ENCODE measurements at regions not wholly inside any gene's neighbourhood (a gene's known extent, or its start where the extent isn't known, plus 50 kb on each side); places are given as distances from the start of the nearest gene placed in this dataset.

GRCh38 chr2:199130501-199130900 is 327.2 kb downstream of the SATB2 start:
- TF ChIP-seq POLR2AphosphoS5 (IDR thresholded peaks at IDR 0.05; ENCODE audit: low read depth, low read length): no peak
- TF ChIP-seq POLR2A (IDR thresholded peaks at IDR 0.05; ENCODE audit: low read depth, low read length): no peak
- TF ChIP-seq SPI1 (IDR thresholded peaks at IDR 0.05; ENCODE audit: low read depth, low read length): no peak
- no peak for TF ChIP-seq POU2F2 (IDR thresholded peaks at IDR 0.05; ENCODE audit: low read depth, low read length)

Measured in GM12891 (cell line).